Spleen (tissue), 7 donors: ENCODE measurements at regions not wholly inside any gene's neighbourhood (a gene's known extent, or its start where the extent isn't known, plus 50 kb on each side); places are given as distances from the start of the nearest gene placed in this dataset.

ENCODE experiments used
- CTCF ChIP-seq, 11 experiments: fragments of 200-600 bp in 7 of 11; fragments of 450-650 bp in 4 of 11; sonication (generic) in 4 of 11; IDR thresholded peaks in 8 of 11; conservative IDR thresholded peaks in 3 of 11; 1 replicate in 7 of 11; 2 replicates in 4 of 11; pipeline versions ENCODE4 v1.4.0 to v1.8.0; 2016 to 2021; ENCODE audit warnings: antibody characterized with exemption in 11 of 11, inconsistent platforms in 4 of 11, mild to moderate bottlenecking in 1 of 11
- POLR2A ChIP-seq, 3 donors: fragments of 450-650 bp; IDR thresholded peaks; one replicate each; pipeline ENCODE4 v1.5.1; 2017; ENCODE audit warnings: antibody characterized with exemption in 3 of 3, mild to moderate bottlenecking in 1 of 3
- POLR2AphosphoS5 ChIP-seq, 3 donors: sonication (generic); formaldehyde crosslinking; IDR thresholded peaks; one replicate each; pipeline ENCODE4 v1.5.1; 2017; ENCODE audit warnings: antibody characterized with exemption in 3 of 3
- donor health status: DM: no; HTN: no; CAD: no; lungs with moderate emphysema.
- donor health status: DM: no; HTN: no; CAD: no.
- donor health status: DM: no; HTN: no; CAD: no.

- TF ChIP-seq CTCF (IDR thresholded peaks at IDR 0.05 in 8 of 11, conservative IDR thresholded peaks at IDR 0.05 in 3 of 11) (no peak), POLR2A (IDR thresholded peaks at IDR 0.05) (no peak), POLR2AphosphoS5 (IDR thresholded peaks at IDR 0.05) (no peak)
Observed at GRCh38 chr4:187075514-187075913, 351.9 kb upstream of the FAT1 start.
